ENCODE measurements at regions not wholly inside any gene's neighbourhood (a gene's known extent, or its start where the extent isn't known, plus 50 kb on each side); places are given as distances from the start of the nearest gene placed in this dataset.
"Not testable (repeated sequence)": the region's sequence is repeated elsewhere in the genome, so short reads cannot be mapped to it uniquely, and the experiment has no call there.

DNA sequence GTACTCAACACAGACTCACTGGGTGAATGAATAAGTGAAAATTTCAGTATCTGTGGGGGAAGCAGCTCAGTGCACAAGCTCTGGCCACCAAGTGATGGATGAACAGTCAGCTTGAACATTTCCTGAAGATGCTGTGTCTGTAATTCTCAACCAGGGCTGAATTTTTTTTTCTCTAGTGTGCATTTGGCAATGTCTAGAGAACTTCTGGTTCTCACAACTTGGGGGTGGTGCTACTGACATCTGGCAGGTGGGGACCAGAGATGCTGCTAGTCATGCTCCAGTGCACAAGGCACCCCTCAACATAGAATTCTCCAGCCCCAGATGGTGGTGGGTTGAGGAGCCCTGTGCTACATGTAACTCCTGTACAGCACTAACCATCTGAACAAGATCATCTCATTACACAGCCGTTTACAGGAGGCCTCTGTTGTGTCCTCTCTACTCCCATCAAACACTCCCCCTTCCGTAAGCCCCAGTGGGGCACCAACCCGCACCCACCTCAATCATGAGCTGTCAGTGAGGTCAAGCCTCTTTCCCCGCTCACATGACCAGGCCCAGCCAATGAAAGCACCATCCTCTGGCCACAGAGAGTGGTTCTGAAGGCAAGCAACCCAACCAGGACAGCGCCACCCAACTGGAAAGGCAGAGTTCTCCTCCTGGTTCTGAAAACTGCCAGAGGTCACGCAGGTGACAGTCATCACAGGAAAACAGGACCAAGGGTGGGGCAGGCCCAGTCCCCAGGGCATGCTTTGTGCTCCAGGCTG lies 103.9 kb upstream of the PMEPA1 start:
- no peak for DNase-seq

DNA sequence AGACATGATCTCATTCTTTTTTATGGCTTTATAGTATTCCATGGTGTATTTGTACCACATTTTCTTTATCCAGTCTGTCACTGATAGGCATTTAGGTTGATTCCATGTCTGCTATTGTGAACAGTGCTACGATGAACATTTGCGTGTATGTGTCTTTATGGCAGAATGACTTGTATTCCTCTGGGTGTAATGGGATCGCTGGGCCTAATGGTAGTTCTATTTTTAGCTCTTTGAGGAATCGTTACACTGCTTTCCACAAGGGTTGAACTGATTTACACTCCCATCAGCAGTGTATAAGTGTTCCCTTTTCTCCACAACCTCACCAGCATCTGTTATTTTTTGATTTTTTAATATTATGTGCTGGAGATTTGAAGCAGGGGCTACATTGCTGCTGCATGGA lies 102.8 kb upstream of the PMEPA1 start:
- DNase-seq, result not testable (repeated sequence)

DNA sequence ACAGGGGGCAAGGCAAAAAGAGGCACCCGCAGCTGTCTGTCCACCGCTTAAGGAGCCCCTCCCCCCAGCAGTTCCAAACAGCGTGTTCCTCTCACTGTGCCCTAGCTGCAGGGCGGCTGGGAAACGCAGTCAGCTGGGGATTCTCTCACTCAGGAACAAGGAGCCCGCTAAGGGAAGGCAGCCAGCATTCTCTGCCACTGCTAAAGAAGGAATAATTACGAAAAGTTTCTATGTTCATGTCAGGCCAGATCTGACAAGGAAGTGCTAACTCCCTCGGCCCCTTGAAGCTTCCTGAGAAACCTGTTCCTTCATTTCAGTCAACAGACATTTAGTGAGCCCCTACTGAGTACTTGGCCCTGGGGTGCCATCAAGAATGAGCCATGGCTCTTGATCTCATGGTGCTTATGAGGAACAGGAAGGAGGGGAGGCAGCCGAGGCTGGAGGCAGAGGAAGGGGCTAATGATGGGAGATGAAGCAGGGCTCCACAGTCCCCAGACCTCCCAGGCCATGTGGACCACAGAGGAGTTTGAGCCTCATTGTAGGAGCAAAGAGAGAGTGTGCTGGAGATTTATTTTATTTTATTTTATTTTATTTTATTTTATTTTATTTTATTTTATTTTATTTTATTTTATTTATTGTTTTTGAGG lies 101.7 kb upstream of the PMEPA1 start:
- DNase-seq, result no peak

DNA sequence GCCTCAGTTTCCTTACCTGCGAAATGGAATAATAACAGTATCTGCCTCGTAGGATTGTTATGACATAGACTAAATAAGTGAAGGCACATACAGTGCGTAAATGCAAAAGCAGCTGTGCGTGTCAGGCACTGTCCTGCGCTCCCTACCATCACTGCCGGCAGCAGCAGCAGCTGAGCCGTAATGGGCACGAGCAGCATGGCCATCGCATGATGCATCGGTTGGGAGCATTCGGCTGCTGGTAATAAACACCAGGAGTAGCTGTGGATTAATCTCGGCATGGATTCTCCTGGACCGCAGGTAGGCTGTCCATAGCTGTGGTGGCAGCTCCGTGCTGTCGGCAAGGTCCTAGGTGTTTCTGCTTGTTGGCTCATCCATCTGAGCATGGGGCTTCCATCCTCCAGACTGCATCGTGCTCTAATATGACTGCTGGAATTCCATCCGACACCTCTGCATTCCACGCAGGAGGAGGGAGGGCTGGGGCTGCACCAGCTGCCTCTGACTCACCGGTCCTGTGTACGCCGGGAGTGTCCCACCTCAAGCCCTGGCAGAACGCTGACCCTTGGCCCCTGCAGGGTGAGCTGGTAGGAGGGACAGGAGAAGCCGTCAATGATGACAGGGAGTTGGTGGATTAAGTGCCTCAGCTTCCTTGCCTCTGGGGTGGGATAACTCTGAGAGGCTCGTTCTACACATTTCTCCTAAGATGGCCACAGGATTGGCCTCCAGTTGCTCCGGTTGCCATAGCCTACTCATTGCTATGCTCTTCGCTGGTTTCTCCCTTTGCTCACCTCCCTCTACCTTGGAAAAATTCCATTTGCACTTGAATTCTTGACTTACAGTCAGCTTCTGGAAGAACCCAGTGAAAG lies 100.9 kb upstream of the PMEPA1 start:
- DNase-seq, result no peak

DNA sequence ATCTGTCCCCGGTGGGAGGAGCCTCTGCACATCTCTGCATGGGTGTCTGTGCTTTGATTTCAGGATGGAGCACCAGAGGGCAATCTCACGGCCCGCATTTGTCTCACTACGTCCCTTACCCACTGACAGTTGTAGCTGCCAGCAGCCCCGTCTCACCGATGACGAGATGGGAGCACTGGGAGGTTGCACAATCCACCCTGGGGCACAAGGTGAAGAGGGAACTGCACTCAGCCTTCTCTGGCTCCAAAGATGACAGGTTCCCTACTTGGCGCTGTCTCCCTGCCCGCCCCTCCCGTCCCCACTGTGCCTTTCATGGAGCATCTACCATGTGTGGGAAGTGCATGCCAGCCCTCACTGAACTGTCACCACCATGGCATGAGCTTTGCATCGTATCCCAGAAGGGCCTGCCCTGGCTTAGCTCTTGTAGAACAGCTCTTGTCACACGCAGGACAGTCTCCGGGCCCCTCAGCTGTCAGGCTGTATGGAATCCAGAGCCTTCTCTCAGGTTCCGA lies 99.9 kb upstream of the PMEPA1 start:
- DNase-seq, result no peak

DNA sequence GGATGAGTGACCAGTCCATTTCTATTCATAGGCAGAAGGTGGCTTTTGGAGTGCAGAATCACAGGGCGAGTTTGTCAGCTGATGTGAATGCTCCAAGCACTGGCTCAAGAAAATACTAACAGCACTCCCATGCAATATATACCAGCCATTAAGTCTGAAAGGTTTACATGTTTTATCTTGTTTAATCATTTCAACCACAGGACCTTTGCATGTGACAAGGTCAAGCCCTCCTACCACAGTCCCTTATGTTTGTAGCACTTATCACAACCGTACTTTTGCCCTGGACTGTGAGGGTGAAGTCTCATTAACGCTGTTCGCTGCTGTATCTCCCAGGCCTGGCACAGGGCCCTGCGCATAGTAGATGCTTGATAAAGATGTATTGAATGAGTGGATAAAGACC lies 99.3 kb upstream of the PMEPA1 start:
- DNase-seq, result no peak

DNA sequence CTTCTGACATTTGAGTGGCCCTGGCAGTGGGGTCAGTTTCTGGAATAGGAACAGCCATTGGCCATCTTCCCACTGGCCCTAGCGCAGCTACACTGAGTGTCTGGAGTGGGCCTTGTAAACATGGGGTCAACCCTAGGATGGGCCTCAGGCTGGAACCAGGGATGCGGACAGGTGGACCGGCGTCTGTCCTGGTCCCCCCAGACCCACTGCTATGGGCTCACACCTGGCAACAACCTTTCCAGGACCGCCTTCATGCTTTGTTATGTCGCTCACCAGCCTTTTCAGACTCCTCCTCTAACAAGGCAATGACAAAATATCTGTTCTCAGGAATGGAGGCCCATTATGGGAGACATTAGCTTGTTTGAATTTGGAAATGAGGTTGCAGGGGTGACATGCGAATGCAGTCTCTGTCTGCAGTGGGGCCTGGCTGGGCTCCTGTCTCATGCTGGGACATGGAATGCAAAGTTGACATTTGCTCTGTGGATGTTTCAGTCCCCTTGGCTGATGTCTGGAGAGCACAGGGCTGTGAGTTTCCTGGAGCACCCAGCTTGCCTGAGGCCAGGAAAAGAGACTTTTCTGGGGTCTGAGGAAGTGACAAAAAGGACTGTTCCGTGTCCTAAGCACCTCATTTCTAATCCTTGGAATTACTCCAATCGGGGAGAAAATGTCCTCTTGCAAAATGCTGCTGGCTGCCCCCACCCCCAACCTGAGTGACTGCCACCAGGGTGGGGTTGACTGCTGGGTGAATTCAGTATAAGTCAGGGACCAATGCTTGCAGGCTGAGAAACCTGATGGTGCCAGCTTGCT lies 98.7 kb upstream of the PMEPA1 start:
- no peak for DNase-seq

DNA sequence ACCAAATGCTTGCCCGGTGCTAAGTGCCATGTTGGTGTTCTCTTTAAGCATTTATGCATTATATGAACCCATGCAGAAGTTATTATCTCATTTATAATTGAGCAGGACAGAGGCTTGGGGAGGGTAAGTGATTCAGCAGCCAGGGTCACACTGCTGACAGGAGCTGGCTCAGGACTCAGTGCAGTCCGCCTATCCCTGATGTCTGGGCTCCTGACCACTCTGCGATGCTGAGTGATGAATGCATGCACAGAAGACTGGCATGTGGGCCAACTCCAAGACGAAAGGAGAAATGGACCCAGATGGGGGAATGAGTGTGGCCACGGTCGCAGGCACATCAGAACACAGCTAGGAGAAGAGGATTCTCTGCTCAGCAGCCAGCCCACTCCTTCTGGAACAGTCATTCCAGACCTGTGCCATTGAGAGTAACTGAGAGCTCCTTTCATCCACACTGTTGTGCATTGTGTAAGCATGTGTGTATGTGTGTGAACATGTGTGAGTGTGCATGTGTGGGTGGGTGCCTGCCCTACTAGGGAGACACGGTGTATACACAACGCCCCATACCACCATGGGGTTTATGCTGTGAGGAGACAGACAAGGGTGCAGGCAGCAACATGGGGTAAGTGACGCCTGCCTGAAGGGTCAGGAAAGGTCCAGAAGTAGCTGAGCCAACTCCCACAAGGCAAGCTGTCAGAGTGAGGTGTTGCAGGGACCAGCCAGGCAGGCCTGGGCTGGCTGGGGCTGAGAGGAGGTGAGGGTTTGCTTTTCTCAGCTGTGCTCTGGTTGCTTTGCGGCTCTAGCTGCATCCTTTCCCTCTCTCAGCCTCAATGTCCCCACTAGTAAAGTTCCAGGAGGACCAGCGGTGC lies 97.8 kb upstream of the PMEPA1 start:
- DNase-seq, result no peak

DNA sequence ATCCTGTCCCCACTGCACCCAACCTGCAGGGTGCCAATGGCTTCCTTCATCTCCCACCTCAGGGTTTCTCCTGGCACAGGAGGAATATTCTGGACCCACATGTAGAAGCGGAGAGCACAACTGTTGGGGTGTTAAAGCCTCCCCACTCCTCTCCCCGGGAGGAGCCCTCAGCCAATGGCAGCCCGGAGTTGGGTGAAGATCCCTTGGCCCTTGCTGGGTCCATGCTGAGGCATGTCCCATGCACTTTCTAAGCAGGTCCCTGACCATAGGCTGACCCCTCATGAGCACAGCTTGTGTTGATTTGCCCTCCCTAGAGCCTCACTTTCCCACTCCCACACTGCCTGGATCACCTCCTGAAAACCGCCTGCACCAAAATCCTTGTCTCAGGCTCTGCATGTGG lies 97.2 kb upstream of the PMEPA1 start:
- no peak for DNase-seq

DNA sequence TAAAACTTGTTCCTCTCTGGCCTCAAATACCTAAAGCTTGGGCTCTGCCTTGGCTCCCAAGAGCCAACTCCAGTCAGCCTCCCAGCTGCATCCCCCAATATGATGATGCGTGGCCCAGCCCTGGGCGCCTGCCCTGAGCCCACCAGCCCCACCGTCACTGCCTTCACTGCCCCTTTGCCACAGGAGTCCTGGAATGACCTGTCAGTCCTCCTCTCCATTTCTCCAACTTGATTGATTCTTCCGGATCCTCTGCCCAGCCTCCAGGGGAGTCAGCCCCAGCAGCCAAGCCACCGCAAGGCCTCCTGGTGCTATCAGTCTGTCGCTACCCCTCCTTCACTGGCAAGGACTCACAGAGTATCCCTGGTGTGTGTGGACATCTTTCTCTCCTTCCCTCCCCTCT lies 96.7 kb upstream of the PMEPA1 start:
- no peak for DNase-seq

DNA sequence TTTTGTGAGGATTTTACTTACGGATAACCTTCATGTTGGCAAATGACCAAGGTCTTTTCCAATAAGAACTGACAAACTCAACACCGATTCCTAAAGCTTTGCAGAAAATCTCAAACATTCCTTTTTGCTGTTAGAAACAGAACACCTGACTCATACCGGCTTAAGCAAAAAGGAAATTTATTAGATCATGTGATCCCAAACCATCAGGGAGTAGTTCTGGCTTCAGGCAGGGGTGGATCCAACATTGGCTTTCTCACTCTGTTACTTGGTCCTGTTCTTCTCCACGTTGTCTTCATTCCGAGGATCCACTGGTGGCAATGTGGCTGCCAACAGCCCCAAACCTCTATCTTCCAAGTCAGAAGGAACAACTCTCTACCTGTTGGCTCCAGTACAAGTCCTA lies 95.9 kb upstream of the PMEPA1 start:
- DNase-seq, result no peak

DNA sequence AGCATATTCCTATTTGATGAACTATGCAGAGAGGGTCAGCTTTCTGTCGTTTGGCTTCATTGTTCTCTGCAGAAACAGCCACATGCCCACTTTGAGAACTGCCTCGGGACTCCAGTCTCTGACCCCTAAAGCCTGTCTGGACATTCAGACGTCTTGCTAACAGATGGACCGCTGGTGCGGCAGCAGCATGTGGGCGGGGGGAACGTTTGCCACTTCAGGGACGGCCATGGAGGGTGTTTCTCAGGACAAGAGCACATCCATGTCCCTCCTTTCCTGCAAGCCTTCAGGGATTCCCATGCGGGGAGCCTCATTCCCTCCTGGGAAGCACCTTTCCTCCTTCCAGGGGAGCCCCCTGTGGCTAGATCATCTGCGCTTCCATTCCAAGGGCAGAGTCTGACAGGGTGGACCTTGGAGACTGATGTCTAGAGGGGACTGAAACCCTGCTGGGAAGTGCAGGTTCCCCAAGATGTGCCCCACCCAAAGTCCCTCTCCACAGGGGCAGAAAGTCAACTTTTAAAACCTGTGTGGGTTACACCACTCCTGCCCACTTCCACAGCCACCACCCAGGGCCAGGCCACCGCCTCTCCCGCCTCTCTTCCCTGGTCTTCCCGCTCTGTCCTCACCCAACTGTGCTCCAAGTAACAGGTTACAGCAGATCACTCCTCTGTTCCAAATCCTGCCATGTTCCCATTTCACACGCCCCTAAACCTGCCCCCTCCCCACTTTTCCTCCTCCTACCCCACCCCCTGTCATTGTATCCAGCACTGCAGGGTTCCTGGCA lies 94.8 kb upstream of the PMEPA1 start:
- DNase-seq, result no peak

DNA sequence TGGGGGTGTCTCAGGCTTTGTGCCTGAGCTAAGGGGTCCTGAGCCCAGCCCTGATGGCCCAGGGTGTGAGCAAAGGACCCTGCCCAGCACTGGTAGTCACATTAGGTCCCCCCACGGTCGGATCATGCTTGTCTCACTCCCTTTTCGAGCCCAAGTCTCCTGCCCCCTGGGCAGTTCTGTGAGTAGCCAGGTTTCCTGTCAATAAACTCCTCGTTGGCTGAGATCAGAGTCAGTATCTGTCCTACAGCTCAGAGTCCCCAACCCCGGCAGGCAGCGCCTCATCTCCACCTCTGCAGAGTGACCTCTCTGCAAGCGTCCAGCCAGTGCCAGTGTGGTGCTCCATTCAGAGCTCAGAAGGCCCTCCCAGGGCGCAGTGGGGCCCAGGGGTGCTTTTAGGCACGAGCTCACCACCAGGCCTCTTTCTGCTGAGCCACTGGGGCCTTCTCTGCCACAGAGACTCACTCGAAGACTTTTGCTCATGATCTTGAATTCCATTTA lies 93.7 kb upstream of the PMEPA1 start:
- DNase-seq, result no peak

DNA sequence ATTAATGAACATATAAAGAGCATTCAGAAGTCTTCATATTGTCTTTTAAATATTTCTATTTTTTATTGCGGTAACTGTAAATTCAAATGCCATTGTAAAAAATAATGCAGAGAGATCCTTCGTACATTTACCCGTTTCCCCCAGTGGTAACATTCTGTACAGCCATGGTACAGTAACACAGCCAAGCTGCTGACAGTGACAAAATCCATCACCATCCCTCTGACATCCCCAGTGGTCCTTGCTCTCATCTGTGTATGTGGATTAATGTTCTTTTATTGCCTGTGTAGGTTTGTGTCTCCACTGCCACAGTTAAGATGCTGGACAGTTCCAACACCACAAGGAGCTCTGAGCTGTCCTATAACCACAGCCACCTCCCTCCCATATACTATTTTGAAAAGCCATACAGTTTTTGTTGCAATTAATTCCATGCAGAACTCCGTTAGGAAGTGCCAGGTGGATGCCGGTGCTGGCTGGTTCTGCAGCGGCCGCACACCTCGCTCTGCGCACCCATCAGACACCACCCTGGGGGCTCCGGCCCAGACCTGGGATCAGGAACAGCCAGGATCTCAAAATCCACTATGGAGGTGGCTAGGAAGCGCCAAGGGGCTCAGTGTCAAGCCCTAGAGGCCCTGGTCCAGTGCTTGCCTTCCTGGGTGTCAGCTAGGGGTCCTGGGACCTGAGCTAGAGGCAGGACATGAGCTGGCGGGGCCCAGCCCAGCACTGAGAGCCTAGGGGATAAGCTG lies 93.1 kb upstream of the PMEPA1 start:
- DNase-seq, result no peak

DNA sequence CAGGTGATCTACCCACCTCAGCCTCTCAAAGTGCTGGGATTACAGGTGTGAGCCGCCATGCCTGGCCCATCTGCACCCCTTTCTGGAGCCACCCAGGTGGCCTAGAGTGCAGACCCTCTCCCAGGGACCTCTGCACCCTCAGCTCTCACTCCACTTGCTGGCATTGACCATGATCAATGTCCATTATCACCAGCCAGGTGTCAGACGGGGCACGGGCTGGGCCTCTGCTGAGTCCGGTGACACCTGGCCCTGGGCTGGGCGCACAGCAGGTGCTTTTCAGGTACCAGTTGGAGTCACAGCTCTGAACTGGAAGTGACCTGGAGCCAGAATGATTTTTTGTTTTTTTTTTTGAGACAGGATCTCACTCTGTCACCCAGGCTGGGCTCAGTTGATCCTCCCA lies 91.8 kb upstream of the PMEPA1 start:
- no peak for DNase-seq

DNA sequence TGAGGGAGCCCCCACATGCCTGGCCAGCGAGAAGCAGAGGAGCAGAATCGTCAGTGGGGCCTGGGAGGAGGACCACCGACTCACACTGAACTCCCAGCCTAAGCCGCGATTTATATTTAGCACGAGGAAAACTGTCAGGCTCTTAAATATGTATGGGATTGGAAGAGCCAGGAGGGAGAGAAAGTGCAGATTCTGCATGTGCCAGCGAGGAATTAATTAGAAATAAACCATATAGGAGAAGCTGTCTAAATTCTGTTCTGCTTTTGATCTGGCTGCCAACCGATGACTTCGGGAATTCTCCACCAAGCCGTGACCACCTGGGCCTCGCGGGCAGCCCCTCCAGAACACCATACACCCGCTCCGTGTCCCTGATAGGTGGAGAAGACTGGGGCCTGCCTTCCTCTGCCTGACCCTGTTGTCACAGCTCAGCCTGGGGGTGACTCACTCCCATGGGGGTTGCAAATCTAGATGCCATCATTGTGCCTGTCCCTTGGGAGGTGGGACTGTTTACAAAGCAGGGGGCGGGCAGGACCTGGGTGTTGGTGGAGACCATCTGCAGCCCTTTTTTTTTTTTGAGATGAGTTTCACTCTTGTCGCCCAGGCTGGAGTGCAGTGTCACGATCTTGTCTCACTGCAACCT lies 91.1 kb upstream of the PMEPA1 start:
- no peak for DNase-seq

DNA sequence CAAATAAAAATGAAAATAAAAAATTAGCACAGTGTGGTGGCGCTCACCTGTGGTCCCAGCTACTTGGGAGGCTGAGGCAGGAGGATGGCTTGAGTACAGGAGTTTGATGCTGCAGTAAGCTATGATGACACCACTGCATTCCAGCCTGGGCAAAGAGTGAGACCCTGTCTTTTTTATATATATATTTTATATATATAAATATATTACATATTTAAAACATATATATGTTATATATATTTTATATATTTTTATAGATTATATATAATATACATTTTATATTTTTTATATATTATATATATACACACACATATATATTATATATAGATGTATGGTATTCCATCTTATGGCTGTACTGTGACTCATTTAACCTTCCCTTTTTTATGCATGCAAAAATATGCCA lies 87.6 kb upstream of the PMEPA1 start:
- DNase-seq, result no peak

DNA sequence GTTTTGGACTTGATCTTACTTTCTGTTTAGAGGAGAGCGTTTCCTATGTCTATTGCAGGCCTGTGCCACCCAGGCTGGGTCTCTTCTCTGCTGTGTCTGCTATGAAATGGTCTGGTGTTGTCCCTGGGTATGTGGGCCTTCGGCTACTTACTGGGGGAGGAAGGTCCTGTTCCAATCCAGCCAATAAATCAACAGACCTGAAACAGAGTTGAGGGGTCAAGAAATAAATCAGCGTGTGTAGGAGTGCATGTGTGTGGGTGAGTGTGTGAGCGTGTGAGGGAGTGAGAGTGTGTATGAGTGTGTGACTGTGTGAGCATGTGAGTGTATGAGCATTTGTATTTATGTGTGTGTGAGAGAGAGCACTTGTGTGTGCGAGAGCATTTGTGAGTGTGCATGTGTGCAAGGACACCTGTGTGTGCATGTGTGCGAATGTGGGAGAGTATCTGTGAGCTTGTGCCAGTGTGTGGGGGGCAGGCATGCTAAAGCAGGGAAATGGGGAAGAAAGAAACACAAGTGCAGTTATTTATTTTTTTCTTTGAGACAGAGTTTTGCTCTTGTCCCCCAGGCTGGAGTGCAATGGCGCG lies 86.3 kb upstream of the PMEPA1 start:
- DNase-seq, result no peak

DNA sequence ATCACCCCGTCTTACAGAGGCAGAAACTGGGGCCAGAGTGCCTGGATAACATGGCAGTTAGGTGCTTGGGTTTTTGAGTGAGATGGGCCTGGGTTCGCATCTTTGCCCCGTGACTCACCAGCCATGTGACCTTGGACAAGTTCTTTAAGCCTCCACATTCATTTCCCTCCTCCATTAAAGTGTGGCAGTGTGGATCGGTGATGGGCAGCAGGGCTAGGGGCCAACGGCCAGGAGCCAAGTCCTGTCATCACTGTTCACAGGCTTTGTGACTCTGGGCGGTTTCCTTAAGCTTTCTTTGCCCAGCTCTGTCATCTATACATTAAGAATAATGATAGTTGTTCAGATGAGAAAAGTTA lies 85.5 kb upstream of the PMEPA1 start:
- DNase-seq, result no peak
